Osteocyte (in vitro differentiated cells): ENCODE measurements at regions not wholly inside any gene's neighbourhood (a gene's known extent, or its start where the extent isn't known, plus 50 kb on each side); places are given as distances from the start of the nearest gene placed in this dataset.
"Not testable (repeated sequence)": the region's sequence is repeated elsewhere in the genome, so short reads cannot be mapped to it uniquely, and the experiment has no call there.

ENCODE experiments used
- DNase-seq: peaks from one replicate; pipeline ENCODE4 v3.0.0; 2021; ENCODE audit warnings: mixed read lengths; ENCODE audit not compliant: unreplicated experiment; ENCODE audit errors: extremely low spot score
- H3K27ac Mint-ChIP-seq: one replicate; pipeline ENCODE4 v1.8.0; 2021; ENCODE audit warnings: mild to moderate bottlenecking, mixed read lengths; ENCODE audit not compliant: unreplicated experiment
- H3K27me3 Mint-ChIP-seq: one replicate; pipeline ENCODE4 v1.8.0; 2021; ENCODE audit warnings: mixed read lengths; ENCODE audit not compliant: unreplicated experiment
- H3K36me3 Mint-ChIP-seq: one replicate; pipeline ENCODE4 v1.8.0; 2021; ENCODE audit warnings: mixed read lengths; ENCODE audit not compliant: unreplicated experiment
- H3K4me1 Mint-ChIP-seq: one replicate; pipeline ENCODE4 v1.8.0; 2021; ENCODE audit warnings: mixed read lengths; ENCODE audit not compliant: unreplicated experiment
- H3K4me3 Mint-ChIP-seq: one replicate; pipeline ENCODE4 v1.8.0; 2021; ENCODE audit warnings: mild to moderate bottlenecking, moderate library complexity, mixed read lengths; ENCODE audit not compliant: unreplicated experiment
- H3K9me3 Mint-ChIP-seq: one replicate; pipeline ENCODE4 v1.8.0; 2021; ENCODE audit warnings: mixed read lengths; ENCODE audit not compliant: unreplicated experiment
- CTCF ChIP-seq: fragments of 200-600 bp; sonication (generic); IDR thresholded peaks from 2 replicates; pipeline ENCODE4 v1.5.0; 2021; ENCODE audit warnings: antibody characterized with exemption, mild to moderate bottlenecking, moderate library complexity

DNA sequence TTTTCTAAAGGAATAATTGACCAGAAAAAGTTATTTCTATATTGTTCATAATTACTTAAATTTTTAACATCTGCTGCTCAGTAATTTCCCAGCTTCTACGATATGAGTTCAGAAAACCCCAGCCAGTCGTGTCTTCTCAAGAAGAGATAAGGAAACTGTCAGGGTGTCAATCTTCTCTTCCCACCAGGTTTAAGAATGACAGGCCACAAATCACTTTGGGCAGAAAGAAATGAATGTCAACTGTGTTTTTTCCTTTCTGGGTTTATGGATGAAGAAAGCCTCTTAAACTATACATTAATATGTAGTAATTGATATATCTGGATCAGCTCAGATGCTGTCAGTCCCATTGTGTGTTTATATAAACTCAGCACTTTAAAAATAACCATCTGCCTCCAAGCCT lies 453.2 kb upstream of the NUDT12 start:
- H3K27ac Mint-ChIP-seq: no peak overlapping the region
- no peak for DNase-seq
- H3K36me3 Mint-ChIP-seq: peaks cover 7% of the 10 kb centered on the region

DNA sequence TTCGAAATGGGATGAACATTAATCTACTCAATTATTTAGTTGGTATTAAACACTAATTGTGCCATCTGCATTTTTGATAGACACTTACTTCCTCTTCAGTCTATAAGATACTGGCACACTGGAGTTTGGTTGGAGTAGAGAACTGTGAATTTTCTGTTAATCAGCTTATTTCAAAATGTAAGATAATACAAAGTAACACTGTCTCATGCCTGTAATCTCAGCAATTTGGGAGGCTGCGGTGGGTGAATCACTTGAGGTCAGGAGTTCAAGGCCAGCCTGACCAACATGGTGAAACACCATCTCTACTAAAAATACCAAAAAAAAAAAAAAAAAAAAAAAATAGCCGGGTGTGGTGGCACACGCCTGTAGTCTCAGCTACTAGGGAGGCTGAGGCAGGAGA lies 440.2 kb upstream of the NUDT12 start:
- not testable (repeated sequence) for H3K9me3 Mint-ChIP-seq, H3K4me1 Mint-ChIP-seq, DNase-seq, H3K27me3 Mint-ChIP-seq, H3K27ac Mint-ChIP-seq, H3K4me3 Mint-ChIP-seq, H3K36me3 Mint-ChIP-seq

More for the DNA sequence above, 453.2 kb upstream of the NUDT12 start:
- Mint-ChIP-seq H3K27me3 (no peaks in the 10 kb centered on the region), H3K9me3 (peaks cover 11% of the 10 kb centered on the region), H3K4me1 (no peaks in the 10 kb centered on the region), H3K4me3 (no peak overlapping the region)
- no peak for TF ChIP-seq CTCF

DNA sequence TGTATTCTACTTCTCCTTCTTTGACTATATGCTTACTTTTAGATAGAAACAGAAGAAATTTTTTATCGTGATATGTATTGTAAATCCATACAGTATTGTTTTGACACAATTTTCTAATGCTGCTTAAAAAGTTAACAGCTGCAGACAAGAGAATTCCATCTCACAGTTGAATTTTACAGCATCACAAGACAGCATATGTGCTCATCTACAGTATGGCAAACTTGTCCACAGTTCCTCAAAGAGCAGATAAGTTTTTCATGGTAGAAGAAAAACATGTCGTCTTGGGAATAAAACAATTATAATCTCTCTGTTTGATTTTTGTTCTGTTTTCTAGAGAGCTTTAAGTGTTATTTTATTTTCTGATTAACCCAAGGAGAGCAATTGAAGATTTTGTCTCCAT lies 438.5 kb upstream of the NUDT12 start:
- no peaks in the 10 kb centered on the region for H3K36me3 Mint-ChIP-seq
- no peak for TF ChIP-seq CTCF
- H3K4me3 Mint-ChIP-seq: no peak overlapping the region
- no peak for DNase-seq
- peaks cover 6% of the 10 kb centered on the region for H3K4me1 Mint-ChIP-seq
- no peaks in the 10 kb centered on the region for H3K27me3 Mint-ChIP-seq
- H3K9me3 Mint-ChIP-seq: no peaks in the 10 kb centered on the region
- no peak overlapping the region for H3K27ac Mint-ChIP-seq

DNA sequence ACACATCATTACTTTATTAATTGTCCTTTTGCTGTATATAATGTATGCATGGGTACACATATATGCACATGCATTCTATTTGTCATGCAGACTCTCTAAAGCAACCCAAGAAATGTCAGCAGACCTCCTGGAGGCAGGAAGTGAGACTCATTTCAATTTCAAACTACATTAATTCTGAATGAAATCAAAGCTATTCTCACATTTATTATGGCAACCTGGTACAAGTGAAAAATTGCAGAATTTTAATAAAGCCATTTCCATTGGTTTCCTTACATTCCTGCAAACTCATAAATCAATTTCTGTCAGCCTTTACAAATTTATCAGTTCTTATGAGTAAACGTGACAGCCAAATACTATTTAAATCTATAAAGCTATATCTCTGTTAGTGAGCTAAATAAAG lies 430.4 kb upstream of the NUDT12 start:
- Mint-ChIP-seq H3K4me1 (no peaks in the 10 kb centered on the region), H3K27ac (no peak overlapping the region), H3K4me3 (no peak overlapping the region), H3K36me3 (no peaks in the 10 kb centered on the region), H3K27me3 (no peaks in the 10 kb centered on the region), H3K9me3 (peaks cover 5% of the 10 kb centered on the region)
- TF ChIP-seq CTCF: no peak
- no peak for DNase-seq

DNA sequence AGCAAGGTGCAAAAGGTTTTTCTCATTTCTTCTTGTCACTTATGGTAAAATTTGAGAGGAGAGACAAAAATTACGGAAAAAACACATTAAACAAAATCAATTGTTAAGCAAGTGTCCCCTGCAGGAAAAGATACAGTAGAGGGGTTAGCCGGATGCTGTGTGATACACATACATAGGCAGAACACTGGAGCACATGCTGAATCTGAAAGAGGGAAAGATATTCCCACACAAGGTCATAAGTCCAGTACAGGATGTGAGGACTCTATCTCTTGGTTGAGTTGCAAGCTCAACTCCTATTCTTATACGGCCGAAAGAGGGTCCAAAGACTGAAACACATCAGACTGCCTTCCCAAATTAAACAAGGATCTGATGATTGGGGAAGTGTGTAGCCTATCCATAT lies 427.5 kb upstream of the NUDT12 start:
- Mint-ChIP-seq H3K27me3 (no peaks in the 10 kb centered on the region), H3K27ac (no peak overlapping the region), H3K36me3 (no peaks in the 10 kb centered on the region), H3K4me3 (no peak overlapping the region), H3K4me1 (no peaks in the 10 kb centered on the region), H3K9me3 (peaks cover 5% of the 10 kb centered on the region)
- TF ChIP-seq CTCF: no peak
- DNase-seq: no peak

- H3K9me3 Mint-ChIP-seq: peaks cover 3% of the 10 kb centered on the region
- no peak overlapping the region for H3K4me3 Mint-ChIP-seq
- H3K4me1 Mint-ChIP-seq: no peaks in the 10 kb centered on the region
- H3K27me3 Mint-ChIP-seq: no peaks in the 10 kb centered on the region
- DNase-seq: no peak
- no peaks in the 10 kb centered on the region for H3K36me3 Mint-ChIP-seq
- no peak for TF ChIP-seq CTCF
- no peak overlapping the region for H3K27ac Mint-ChIP-seq
These were observed 419.0 kb upstream of the NUDT12 start for GRCh38 chr5:103981592-103981991.
